Posterior cingulate gyrus (tissue), 11 donors: ENCODE measurements at regions not wholly inside any gene's neighbourhood (a gene's known extent, or its start where the extent isn't known, plus 50 kb on each side); places are given as distances from the start of the nearest gene placed in this dataset.
A peak's percentile ranks its signal among the peaks of the same experiment; 100 is the strongest.

Source experiments
- DNase-seq, 10 donors: peaks; one replicate each; pipeline versions ENCODE4 v3.0.0 to v3.0.0-alpha.2; 2020 to 2021; ENCODE audit warnings: mixed read lengths in 3 of 10
- intact Hi-C: fragments of 100-400 bp; cut with DNase I; formaldehyde crosslinking; loops from one replicate; pipeline ENCODE4 v1.15.1; 2023

DNA sequence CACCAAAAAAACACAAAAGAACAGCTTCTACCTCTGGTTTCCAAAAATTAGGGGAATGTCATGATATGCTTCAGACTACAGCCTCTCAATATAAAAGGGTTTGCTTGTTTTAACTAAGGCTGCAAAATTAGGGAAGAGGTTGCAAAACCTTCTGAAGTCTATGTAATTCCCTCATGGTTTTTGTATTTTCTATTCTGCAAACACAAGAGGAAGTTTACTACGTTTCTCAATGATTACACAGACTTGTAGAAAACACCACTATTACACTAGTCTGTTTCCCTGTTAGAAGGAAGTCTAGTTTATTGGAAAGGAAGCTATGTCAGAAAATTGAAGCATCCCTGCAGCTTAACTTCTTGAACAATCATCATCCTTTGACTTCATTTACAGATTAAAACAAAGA lies 229.7 kb upstream of the FMN2 start:
- intact Hi-C loops = no loop called here
- no peak for DNase-seq

GRCh38 chr1:239868058-239868832 lies 223.4 kb upstream of the FMN2 start:
- DNase-seq = peak in 1 of 10 donors; percentile 73
- intact Hi-C loops = no loop called here

DNA sequence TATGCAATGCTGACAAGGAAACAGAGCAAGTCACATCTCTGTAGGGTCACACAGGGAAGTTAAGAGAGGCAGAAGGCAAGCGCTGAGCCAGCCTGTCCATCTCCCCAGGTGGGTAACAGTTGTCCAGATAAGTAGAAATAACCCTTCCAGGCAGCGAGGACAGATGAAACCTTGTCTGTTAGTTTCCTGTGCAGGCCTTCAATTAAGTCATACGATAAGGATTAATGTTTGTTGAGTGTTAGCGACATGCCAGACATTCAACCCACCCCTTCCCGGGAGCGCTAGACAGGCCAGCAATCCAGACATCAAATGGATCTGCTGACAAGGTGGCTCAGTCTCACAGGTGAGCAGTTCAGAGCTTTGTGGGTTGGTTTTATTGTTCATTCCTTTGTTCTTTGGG lies 221.5 kb upstream of the FMN2 start:
- intact Hi-C loops = no loop called here
- DNase-seq = no peak

GRCh38 chr1:239872626-239873025 lies 219.1 kb upstream of the FMN2 start:
- DNase-seq = no peak
- intact Hi-C loops = no loop called here

- DNase-seq = no peak
- intact Hi-C loops = no loop called here
Measured at GRCh38 chr1:239874831-239875230, 216.9 kb upstream of the FMN2 start.

GRCh38 chr1:239879321-239880170 lies 212.1 kb upstream of the FMN2 start:
- peak in 2 of 10 donors; percentile 77 to 80 for DNase-seq
- intact Hi-C loops = no loop called here

GRCh38 chr1:239882967-239883366 lies 208.7 kb upstream of the FMN2 start:
- DNase-seq = no peak
- intact Hi-C loops = no loop called here

- DNase-seq = no peak
- intact Hi-C loops = no loop called here
Measured at GRCh38 chr1:239884796-239885195, 206.9 kb upstream of the FMN2 start.

DNA sequence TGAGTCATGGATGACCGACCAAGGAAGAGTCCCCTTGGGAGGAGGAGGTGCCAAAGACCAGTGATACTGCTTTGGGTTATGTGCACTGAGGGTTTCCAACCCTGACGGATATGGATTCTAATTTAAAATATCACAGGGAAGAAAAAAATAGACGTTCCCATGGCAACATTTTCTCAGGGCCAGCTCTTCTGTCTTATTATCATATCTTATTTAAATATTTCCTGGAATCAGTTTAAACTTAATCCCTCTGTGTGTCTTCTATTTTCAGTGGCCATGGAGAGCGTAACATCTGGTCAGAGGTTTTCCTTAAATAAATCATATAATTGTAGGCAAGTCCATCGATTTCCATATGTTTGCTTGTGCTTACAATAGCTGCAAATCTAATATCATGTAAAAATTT lies 205.4 kb upstream of the FMN2 start:
- intact Hi-C loops = no loop called here
- no peak for DNase-seq

DNA sequence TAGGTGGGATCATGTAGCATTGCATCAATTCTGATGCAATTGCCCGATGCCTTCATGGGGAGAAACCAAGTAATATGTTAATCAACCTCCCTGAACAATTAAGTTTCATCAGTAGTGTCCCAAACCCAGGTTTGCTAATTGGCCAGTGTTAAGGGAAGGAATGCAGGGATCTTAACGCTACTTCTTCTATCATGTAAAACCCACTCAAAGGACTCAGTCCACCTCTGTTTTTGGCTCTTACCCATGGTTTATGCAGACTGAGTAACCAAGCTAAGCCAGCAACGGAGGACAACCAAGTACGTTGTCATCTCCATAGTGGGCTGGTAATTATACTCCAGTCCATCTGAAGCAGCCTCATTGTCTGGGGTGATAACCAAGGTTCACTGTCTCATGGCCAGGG lies 203.0 kb upstream of the FMN2 start:
- no peak for DNase-seq

DNA sequence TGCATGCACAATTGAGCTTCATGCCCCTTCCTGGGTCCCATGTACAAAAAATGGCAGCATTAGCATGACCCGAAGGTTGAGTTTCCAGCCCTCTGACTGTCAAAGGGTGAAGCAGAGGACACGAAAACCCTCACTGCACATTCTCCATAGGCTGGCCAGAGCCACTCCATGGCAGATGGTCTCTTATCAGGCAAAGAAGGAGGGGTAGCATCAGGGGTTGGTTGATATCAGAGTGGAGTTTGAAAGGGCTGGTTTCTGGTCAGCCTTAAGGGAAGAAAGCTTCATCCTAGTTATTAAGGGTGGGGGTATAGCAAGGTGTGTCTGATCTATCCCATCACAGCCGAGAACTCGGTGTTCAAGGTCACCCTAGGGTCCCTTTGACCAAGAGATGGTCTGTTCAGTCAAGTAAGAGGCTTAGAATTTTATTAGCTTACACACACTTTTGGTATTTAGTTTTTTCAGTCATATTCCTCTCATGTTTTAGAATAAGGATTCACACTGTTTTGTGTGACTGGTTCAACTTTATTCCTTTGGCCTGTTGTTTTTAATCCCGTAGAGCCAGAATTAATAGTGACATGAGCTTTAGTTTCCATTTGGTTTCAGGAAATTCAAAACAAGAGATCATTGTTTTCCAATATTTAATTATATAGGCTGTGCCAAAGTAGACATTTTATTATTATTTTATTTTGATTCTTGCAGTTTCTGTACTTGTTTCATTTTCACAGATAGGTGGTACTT lies 199.9 kb upstream of the FMN2 start:
- intact Hi-C loops = no loop called here
- no peak for DNase-seq

More for the DNA sequence above, 203.0 kb upstream of the FMN2 start:
- intact Hi-C loops = no loop called here

DNA sequence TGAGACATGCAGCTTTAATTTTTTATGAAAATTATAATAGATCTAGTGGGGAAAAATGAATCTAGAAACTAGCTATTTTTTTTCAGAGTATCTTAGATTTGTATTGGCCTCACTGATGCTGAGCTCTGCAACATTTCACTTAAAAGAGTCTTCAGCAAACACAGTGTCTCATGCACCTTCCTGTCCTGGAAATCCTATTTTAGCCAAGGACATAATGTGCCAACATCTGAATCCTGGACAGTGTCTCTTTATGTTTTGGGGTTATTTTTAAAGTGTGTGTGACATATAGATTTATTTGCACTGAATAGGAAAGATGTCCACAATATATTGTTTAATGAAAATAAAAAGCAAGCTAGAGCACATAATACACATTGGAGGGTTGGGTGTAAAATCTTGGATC lies 199.1 kb upstream of the FMN2 start:
- intact Hi-C loops = no loop called here

GRCh38 chr1:239893127-239893731 lies 198.5 kb upstream of the FMN2 start:
- no peak for DNase-seq

More for the DNA sequence above, 199.1 kb upstream of the FMN2 start:
- no peak for DNase-seq

GRCh38 chr1:239896569-239896968 lies 195.1 kb upstream of the FMN2 start:
- no peak for DNase-seq
- intact Hi-C loops = loop anchor here (5.0 kb wide), 1 partner anchor 489 kb away; no protein-coding TSS in a partner anchor

More at GRCh38 chr1:239893127-239893731, 198.5 kb upstream of the FMN2 start:
- intact Hi-C loops = no loop called here

DNA sequence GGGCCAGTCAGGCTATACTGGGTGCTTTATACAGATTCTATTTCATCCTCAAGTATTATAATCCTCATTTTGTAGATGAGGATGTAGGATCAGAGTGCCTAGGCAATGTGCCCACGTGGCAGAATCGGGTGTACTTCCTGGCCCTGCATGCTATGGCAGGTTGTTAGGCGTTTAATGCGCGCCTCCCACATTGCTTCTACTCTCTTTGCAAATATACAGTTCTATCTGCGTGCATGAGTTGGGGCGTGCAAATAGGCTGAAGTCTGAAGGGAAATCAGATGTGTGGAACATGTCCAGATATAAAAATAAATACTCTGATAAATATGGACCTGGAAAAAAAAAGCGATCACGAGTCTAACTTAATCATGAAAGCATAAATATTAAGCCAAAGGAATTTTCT lies 194.7 kb upstream of the FMN2 start:
- DNase-seq = no peak
- intact Hi-C loops = loop anchor here (5.0 kb wide), 1 partner anchor 490 kb away; no protein-coding TSS in a partner anchor

DNA sequence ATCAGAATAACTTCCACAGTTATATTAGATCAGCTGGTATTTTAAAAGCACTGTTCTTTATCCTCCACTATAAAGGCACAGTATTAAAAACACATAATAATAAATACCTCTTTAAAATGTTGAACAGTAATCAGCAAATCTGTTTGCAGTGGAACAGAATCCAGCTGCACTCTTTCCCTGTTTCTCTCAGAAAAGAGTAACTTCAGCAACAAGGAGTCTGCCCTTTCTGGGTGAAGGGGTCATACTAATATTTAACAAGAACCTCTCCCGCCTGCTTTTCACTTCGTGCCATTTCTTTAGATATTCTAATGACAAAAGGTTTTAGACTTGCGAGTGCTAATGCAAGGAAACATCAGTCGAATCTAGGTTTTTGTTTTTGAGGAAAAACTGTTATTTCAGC lies 194.2 kb upstream of the FMN2 start:
- intact Hi-C loops = loop anchor here (5.0 kb wide), 1 partner anchor 490 kb away; no protein-coding TSS in a partner anchor
- no peak for DNase-seq

DNA sequence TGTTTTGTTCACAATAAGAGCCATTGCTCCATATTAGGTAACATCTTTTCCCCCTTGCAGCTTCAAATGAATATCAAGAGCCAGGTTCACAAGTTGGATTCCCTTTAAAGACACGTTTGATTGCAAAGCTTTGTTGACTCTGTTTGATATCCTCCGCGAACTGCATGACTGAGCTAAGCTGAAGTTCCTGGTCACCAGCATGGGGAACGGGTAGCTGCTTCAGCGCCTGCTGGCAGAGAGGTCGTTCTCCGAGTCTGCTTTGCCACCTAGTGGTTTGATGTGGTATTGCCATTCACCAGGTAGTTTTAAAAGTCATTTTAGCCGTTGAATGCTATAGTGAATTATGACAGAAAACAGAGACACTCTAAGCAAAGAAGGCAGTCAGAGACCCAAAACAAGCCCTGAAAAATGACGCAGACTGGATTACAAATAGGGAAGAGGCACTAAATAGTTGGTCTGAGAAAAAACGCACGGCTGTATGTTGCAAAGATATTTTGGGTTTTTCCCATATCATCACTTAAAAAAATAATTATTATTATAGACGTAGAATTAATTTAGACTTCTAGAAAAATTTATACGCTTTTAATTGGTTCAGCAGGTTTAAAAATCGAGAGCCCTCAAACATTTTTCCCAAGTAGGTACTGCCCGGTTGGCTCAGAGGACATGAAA lies 193.5 kb upstream of the FMN2 start:
- intact Hi-C loops = loop anchor here (5.0 kb wide), 1 partner anchor 491 kb away; no protein-coding TSS in a partner anchor

GRCh38 chr1:239899747-239900146 lies 191.9 kb upstream of the FMN2 start:
- intact Hi-C loops = loop anchor here (5.0 kb wide), 1 partner anchor 492 kb away; no protein-coding TSS in a partner anchor
- no peak for DNase-seq

More for the DNA sequence above, 193.5 kb upstream of the FMN2 start:
- peak; percentile 54 to 96 (median 78) for DNase-seq

DNA sequence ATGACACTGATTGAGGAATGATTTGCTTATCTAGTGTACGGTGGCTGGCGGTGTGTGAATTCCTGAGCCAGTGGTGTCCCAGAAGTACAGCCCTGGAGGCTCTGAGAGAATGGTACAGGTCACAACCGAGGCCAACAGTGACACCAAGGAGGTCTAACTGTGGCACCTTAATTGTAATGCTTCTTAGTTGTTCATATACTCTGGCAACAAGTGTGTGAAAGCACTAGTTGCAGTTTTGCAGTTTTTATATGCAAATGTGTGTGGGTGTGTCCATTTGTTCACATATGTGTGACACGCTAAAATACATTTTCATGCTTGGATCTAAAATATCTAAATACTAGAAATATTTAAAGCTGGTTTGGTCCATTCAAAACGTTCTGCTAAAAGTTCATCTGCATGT lies 185.3 kb upstream of the FMN2 start:
- intact Hi-C loops = no loop called here

GRCh38 chr1:239909898-239910297 lies 181.8 kb upstream of the FMN2 start:
- intact Hi-C loops = no loop called here
- DNase-seq = peak in 9 of 10 donors; percentile 16 to 94 (median 64)

More for the DNA sequence above, 185.3 kb upstream of the FMN2 start:
- DNase-seq = no peak
